ENCODE measurements at regions not wholly inside any gene's neighbourhood (a gene's known extent, or its start where the extent isn't known, plus 50 kb on each side); places are given as distances from the start of the nearest gene placed in this dataset.

- CTCF ChIA-PET, result no interaction called here
Observed at GRCh38 chr2:118586312-118586711, 261.1 kb downstream of the EN1 start.

More at GRCh38 chr2:118586312-118586711, 261.1 kb downstream of the EN1 start:
- H3K9me3 ChIP-seq, result no peaks in the 10 kb centered on the region
- H3K36me3 ChIP-seq (replicated peaks in 1 of 2; ENCODE audit: control insufficient read depth in 1 of 2, insufficient read depth in 2 of 2, low read length in 1 of 2), result no peaks in the 10 kb centered on the region
- H3K4me2 ChIP-seq, result no peak overlapping the region
- no peak overlapping the region for H2AFZ ChIP-seq (ENCODE audit: low read depth)
- H3K9me2 ChIP-seq, result no peaks in the 10 kb centered on the region
- no peak overlapping the region for H3K27ac ChIP-seq (ENCODE audit: low read depth in 2 of 2, low read length in 1 of 2)
- H3K4me3 ChIP-seq (ENCODE audit: low read depth in 2 of 2, low read length in 1 of 2), result no peak overlapping the region
- H3K9ac ChIP-seq, result no peak overlapping the region
- H4K20me1 ChIP-seq (ENCODE audit: insufficient read depth), result no peaks in the 10 kb centered on the region
- POLR2A ChIA-PET, result no interaction called here
- H3F3A ChIP-seq (replicated peaks; ENCODE audit: insufficient read depth), result no peaks in the 10 kb centered on the region
- WGBS (ENCODE audit: low lambda C conversion rate), result 25% methylated on average over 1 of the region's 1 CpG
- DNase-seq, result no peak
- H3K4me1 ChIP-seq (ENCODE audit: control insufficient read depth in 1 of 2, insufficient read depth in 2 of 2, low read depth in 1 of 2, low read length in 1 of 2), result no peaks in the 10 kb centered on the region
- TF ChIP-seq TEAD4 (IDR thresholded peaks at IDR 0.05; ENCODE audit: borderline replicate concordance, insufficient read depth), result no peak
- no peak for TF ChIP-seq FOSL2 (IDR thresholded peaks at IDR 0.05; ENCODE audit: borderline replicate concordance, low read depth)
- TF ChIP-seq, protein P1, sequence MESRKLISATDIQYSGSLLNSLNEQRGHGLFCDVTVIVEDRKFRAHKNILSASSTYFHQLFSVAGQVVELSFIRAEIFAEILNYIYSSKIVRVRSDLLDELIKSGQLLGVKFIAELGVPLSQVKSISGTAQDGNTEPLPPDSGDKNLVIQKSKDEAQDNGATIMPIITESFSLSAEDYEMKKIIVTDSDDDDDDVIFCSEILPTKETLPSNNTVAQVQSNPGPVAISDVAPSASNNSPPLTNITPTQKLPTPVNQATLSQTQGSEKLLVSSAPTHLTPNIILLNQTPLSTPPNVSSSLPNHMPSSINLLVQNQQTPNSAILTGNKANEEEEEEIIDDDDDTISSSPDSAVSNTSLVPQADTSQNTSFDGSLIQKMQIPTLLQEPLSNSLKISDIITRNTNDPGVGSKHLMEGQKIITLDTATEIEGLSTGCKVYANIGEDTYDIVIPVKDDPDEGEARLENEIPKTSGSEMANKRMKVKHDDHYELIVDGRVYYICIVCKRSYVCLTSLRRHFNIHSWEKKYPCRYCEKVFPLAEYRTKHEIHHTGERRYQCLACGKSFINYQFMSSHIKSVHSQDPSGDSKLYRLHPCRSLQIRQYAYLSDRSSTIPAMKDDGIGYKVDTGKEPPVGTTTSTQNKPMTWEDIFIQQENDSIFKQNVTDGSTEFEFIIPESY (IDR thresholded peaks at IDR 0.05; ENCODE audit: borderline replicate concordance, low read depth), result no peak
- TF ChIP-seq JUND (IDR thresholded peaks at IDR 0.05), result no peak
- no peak for TF ChIP-seq YY1 (IDR thresholded peaks at IDR 0.05; ENCODE audit: low read depth)
- TF ChIP-seq RCOR1 (IDR thresholded peaks at IDR 0.05; ENCODE audit: low read length), result no peak
- TF ChIP-seq EP300 (IDR thresholded peaks at IDR 0.05; ENCODE audit: borderline replicate concordance in 1 of 2, low read depth in 1 of 2, low read length in 1 of 2), result no peak
- no peak for TF ChIP-seq ELF1 (IDR thresholded peaks at IDR 0.05)
- TF ChIP-seq RAD21 (IDR thresholded peaks at IDR 0.05; ENCODE audit: low read length), result no peak
- no peak for TF ChIP-seq TCF12 (IDR thresholded peaks at IDR 0.05)
- TF ChIP-seq CTCF (IDR thresholded peaks at IDR 0.05), result no peak
- no peak for TF ChIP-seq CHD2 (IDR thresholded peaks at IDR 0.05; ENCODE audit: low read length, partially characterized antibody)
- TF ChIP-seq EZH2phosphoT487 (IDR thresholded peaks at IDR 0.05; ENCODE audit: borderline replicate concordance, low read depth), result no peak
- TF ChIP-seq, protein P2, sequence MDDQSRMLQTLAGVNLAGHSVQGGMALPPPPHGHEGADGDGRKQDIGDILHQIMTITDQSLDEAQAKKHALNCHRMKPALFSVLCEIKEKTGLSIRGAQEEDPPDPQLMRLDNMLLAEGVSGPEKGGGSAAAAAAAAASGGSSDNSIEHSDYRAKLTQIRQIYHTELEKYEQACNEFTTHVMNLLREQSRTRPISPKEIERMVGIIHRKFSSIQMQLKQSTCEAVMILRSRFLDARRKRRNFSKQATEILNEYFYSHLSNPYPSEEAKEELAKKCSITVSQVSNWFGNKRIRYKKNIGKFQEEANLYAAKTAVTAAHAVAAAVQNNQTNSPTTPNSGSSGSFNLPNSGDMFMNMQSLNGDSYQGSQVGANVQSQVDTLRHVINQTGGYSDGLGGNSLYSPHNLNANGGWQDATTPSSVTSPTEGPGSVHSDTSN (IDR thresholded peaks at IDR 0.05), result no peak
- TF ChIP-seq SIN3A (IDR thresholded peaks at IDR 0.05; ENCODE audit: borderline replicate concordance, low read depth, low read length), result no peak
- TF ChIP-seq, protein P3, sequence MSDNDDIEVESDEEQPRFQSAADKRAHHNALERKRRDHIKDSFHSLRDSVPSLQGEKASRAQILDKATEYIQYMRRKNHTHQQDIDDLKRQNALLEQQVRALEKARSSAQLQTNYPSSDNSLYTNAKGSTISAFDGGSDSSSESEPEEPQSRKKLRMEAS (IDR thresholded peaks at IDR 0.05; ENCODE audit: low read depth), result no peak
- H3K27me3 ChIP-seq (ENCODE audit: insufficient read depth), result no peaks in the 10 kb centered on the region
- H3K79me2 ChIP-seq (ENCODE audit: insufficient read depth), result no peaks in the 10 kb centered on the region
